PC-9 (cell line): ENCODE measurements at regions not wholly inside any gene's neighbourhood (a gene's known extent, or its start where the extent isn't known, plus 50 kb on each side); places are given as distances from the start of the nearest gene placed in this dataset.

Experiments used
- EZH2 ChIP-seq: fragments of 200-600 bp; sonication (generic); IDR thresholded peaks from 2 replicates; pipeline ENCODE4 v1.8.0; 2017; ENCODE audit warnings: antibody characterized with exemption, low read depth
- TF ChIP-seq, protein P1 (sequence below): fragments of 200-600 bp; sonication (generic); conservative IDR thresholded peaks from 2 replicates; pipeline ENCODE4 v1.6.1; 2017; ENCODE audit warnings: mixed run types, antibody characterized with exemption, mild to moderate bottlenecking, moderate library complexity

DNA sequence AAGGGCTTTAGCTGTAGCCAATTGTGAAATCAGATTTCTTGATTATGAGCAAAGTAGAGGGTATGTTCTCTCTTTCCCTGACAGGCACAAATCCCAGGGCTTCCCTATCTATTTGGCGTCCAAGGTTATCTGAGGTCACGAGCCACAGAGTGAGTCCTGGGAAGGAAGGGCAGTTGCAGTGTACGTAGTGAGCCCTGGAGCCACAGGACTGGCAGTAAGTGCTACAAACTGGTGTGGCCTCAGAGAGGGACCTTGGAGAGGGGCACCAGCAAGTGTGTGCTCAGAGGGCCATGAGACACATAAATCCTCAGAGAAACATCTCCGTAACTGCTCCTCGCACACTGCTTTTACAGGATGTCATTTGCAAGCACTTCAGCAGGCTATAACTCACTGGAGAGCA, 115.5 kb upstream of the SH3BP4 start:
- no peak for TF ChIP-seq EZH2
- TF ChIP-seq, protein P1, sequence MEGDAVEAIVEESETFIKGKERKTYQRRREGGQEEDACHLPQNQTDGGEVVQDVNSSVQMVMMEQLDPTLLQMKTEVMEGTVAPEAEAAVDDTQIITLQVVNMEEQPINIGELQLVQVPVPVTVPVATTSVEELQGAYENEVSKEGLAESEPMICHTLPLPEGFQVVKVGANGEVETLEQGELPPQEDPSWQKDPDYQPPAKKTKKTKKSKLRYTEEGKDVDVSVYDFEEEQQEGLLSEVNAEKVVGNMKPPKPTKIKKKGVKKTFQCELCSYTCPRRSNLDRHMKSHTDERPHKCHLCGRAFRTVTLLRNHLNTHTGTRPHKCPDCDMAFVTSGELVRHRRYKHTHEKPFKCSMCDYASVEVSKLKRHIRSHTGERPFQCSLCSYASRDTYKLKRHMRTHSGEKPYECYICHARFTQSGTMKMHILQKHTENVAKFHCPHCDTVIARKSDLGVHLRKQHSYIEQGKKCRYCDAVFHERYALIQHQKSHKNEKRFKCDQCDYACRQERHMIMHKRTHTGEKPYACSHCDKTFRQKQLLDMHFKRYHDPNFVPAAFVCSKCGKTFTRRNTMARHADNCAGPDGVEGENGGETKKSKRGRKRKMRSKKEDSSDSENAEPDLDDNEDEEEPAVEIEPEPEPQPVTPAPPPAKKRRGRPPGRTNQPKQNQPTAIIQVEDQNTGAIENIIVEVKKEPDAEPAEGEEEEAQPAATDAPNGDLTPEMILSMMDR, result no peak
